ENCODE measurements at regions not wholly inside any gene's neighbourhood (a gene's known extent, or its start where the extent isn't known, plus 50 kb on each side); places are given as distances from the start of the nearest gene placed in this dataset.
"Not testable (repeated sequence)": the region's sequence is repeated elsewhere in the genome, so short reads cannot be mapped to it uniquely, and the experiment has no call there.

- DNase-seq = no peak
These were observed 130.6 kb upstream of the FHIT start for GRCh38 chr3:61381745-61382392.

- DNase-seq = no peak
These were observed 136.6 kb upstream of the FHIT start for GRCh38 chr3:61387817-61388216.

GRCh38 chr3:61393480-61393947, 142.3 kb upstream of the FHIT start:
- not testable (repeated sequence) for DNase-seq

GRCh38 chr3:61401359-61401758, 150.1 kb upstream of the FHIT start:
- no peak for DNase-seq

- no peak for DNase-seq
These were observed 154.0 kb upstream of the PTPRG start for GRCh38 chr3:61407397-61407796.

- DNase-seq = no peak
These were observed 151.7 kb upstream of the PTPRG start for GRCh38 chr3:61409638-61410037.

- not testable (repeated sequence) for DNase-seq
These were observed 151.0 kb upstream of the PTPRG start for GRCh38 chr3:61410358-61410757.

- no peak for DNase-seq
These were observed 150.2 kb upstream of the PTPRG start for GRCh38 chr3:61411009-61411662.

- no peak for DNase-seq
These were observed 146.9 kb upstream of the PTPRG start for GRCh38 chr3:61414456-61414855.

- DNase-seq = no peak
These were observed 146.2 kb upstream of the PTPRG start for GRCh38 chr3:61415201-61415600.

GRCh38 chr3:61416618-61417017, 144.8 kb upstream of the PTPRG start:
- no peak for DNase-seq

GRCh38 chr3:61417352-61417751, 144.0 kb upstream of the PTPRG start:
- DNase-seq = no peak

GRCh38 chr3:61420136-61420759, 141.1 kb upstream of the PTPRG start:
- DNase-seq = no peak

GRCh38 chr3:61422945-61423673, 138.3 kb upstream of the PTPRG start:
- no peak for DNase-seq

- DNase-seq = no peak
These were observed 136.0 kb upstream of the PTPRG start for GRCh38 chr3:61425356-61425755.

GRCh38 chr3:61429106-61429505, 132.3 kb upstream of the PTPRG start:
- DNase-seq = no peak

GRCh38 chr3:61434901-61435300, 126.5 kb upstream of the PTPRG start:
- DNase-seq = not testable (repeated sequence)

- not testable (repeated sequence) for DNase-seq
These were observed 126.0 kb upstream of the PTPRG start for GRCh38 chr3:61435361-61435760.

- no peak for DNase-seq
These were observed 122.9 kb upstream of the PTPRG start for GRCh38 chr3:61438253-61439121.

GRCh38 chr3:61439122-61439458, 122.3 kb upstream of the PTPRG start:
- DNase-seq = peak; percentile 58

- DNase-seq = no peak
These were observed 118.7 kb upstream of the PTPRG start for GRCh38 chr3:61442696-61443095.

- DNase-seq = no peak
These were observed 117.5 kb upstream of the PTPRG start for GRCh38 chr3:61443886-61444285.

- no peak for DNase-seq
These were observed 116.6 kb upstream of the PTPRG start for GRCh38 chr3:61444782-61445181.
